ENCODE measurements at regions not wholly inside any gene's neighbourhood (a gene's known extent, or its start where the extent isn't known, plus 50 kb on each side); places are given as distances from the start of the nearest gene placed in this dataset.

DNA sequence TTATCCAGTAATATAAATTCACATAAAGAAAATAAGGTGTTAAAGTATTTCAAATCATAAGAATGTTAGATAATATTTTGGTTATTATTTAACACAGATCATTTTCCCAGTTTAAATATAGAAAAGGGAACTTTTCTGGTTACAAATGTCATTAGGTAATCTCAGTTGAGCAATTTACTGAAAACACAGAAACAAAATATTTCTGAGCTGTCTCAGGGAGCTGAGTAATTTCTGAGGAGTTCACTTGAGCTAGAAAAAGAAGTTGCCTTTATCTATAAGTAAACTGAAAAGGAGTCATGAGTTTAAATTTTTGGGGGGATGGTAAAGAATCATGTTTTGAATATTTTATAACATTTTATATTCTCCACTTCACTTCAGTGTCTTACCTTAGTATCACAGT lies 855.4 kb upstream of the ARPP21 start:
- H3K4me3 ChIP-seq, result no peak overlapping the region
- H3K27ac ChIP-seq, result no peak overlapping the region

DNA sequence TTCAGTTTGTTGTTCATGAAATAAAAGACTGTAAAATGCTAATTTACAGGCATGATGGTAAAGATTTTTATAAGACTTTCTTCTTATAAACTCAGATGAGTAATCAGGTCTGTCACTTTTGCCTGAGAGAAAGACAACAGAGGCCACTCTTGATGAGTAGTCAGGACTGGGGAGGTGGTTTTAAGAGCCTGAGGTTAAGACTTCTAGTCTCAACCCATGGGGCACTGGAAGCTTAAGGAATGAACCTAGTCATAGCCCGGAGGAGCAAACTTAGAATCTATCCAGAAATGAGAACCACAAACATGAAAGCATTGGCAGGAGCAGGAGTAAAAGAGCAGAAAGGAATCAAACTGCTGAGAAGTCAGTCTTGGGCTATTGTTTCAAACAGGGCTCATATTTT lies 846.3 kb upstream of the ARPP21 start:
- no peak overlapping the region for H3K4me3 ChIP-seq
- H3K27ac ChIP-seq, result no peak overlapping the region

DNA sequence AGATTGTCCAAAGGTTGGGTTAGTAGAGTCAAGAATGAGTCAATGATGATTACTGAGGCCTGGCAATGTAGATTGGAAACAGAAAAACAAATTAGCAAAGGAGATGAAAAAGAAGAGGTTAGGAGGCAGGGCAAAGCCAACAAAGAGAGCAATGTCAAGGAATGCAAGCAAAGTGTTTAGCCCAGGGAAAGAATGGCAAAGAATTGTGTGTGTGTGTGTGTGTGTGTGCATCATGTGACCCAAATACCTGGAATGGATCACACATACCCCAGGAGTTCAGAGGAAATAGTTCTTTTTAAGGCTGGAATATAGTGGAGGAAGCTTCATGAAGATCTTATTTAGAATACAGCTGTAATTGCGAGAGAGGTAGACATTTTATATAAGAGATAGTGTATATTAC lies 831.7 kb upstream of the ARPP21 start:
- H3K4me3 ChIP-seq, result no peak overlapping the region
- no peak overlapping the region for H3K27ac ChIP-seq

DNA sequence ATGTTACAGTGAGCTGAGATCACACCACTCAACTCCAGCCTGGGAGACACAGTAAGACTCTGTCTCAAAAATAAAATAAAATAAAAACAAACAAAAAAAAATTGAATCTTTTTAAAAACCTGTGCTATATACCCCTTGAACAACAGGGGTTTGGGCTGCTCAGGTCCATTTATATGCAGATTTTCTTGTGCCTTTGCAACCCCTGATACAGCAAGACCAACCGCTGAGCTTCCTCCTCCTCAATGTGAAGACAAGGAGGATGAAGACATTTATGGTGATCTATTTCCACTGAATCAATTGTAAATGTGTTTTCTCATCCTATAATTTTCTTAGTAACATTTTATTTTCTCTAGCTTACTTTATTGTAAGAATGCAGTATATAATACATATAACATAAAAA lies 831.0 kb upstream of the ARPP21 start:
- Histone ChIP-seq H3K27ac (no peak overlapping the region), H3K4me3 (no peak overlapping the region)

DNA sequence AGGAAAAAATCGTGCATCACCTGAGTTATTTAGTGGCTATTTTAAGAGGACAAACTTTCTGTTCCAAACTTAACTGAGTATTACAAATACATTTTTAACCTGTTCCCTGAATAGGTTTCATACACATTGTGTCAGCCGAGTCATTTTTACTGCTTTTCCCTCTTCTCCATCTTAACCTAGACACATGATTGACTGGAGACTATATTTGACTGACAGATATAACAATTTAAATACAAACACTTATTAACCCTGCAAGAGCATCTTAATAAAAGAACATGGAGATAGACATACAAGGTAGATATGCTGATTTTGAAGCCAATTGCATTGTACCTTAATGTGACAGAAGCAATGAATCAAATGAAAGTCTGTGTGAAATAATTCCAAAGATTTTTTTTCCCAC lies 810.5 kb upstream of the ARPP21 start:
- no peak overlapping the region for H3K4me3 ChIP-seq
- H3K27ac ChIP-seq, result no peak overlapping the region

DNA sequence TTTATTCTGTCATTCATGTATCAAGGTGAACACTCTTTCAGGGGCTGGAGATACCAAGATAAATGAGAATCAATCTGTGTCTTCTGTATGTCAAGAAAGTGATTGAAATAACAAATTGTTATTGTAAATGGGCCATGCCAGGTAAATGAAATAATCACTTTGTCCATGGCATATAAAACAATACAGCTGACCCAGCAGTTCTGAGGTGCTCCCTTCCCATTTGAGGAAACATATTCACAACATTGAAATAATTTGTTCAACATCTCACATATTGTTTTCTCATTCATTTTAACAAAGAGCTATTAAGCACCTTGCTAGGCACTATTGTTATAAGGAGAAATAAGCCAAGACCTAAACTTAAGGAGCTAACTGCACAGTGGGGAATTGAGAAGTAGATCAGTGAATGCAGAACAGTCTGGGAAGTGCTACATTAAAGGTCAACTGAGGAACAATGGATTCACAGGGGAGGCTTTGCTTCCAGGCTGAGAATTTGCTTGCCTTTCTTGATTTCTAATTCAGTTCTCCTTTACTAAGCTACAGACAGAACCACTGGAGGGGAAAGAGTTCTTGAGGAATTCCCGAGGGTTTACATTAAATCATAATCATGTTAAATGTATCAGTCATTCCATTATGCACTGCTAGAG lies 806.3 kb upstream of the ARPP21 start:
- no peak overlapping the region for H3K27ac ChIP-seq
- H3K4me3 ChIP-seq, result no peak overlapping the region

DNA sequence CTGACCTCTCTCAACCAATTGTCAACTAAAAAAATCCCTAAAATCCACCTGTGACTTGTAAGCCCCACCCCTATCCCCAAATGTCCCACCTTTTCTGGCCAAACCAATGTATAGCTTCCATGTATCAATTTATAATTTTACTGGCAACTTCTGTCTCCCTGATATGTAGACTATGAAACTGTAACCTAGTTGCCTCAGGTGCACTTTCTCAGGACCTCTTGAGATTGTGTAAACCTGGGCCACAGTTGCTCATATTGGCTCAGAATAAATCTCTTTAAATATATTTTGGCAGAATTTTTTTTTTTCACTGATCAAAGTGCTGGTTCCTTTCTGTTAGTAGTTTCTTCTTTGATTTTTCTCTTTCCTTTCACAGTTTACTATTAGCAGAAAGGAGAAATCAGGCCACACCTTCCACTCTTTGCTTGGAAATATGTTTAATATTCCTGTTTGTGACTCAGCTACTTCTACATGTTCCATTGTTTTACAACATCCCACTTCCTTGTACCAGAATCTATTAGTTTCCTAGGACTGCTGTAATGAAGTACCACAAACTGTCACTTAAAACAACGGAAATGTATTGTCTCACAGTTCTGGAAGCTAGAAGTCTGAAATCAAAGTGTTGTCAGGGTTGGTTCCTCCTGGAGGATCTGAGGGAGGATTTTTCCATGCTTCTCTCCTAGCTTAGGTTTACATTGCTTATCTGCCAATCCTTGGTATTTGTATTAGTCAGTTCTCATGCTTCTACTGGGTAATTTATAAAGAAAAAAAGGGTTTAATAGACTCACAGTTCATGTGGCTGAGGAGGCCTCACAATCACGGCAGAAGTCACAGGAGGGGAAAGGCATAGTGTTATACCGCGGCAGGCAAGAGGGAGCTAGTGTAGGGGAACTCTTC lies 801.2 kb upstream of the ARPP21 start:
- H3K4me3 ChIP-seq, result no peak overlapping the region

DNA sequence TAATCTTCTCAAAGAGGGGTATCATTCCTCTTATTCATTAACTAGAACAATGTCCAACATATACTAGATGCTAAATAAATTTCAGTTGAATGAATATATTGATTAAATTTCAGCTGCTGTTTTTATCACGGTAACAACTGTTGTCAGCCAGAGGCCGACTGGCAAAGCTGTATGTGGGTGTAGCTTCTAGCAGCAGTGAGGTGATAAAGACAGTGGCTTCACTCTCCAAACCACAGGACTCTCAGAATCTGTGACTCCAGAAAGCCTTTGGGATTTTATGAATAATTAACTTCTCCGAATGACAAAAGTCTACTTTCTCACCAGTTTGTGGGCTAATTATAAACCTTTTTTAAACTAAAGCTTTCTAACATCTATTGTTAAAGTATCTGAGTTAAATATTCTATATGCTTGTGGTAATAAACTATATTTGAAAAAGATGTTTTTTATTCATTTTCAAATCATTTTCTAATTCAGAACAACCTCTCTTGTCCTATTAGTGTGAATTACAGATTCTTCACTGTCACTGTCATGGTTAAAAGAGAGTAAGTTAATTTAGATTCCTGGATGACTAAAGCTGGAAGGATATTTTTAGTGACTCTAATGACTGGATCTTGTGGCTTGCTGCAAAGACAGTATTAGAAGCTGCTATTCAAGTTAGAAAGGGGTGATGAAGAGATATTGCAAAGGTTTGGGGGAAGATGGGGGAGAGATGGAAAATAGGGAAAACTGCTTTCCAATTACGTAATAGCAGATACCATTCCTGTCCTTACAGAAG lies 796.4 kb upstream of the ARPP21 start:
- Histone ChIP-seq H3K27ac (no peak overlapping the region), H3K4me3 (no peak overlapping the region)

More for the DNA sequence above, 801.2 kb upstream of the ARPP21 start:
- no peak overlapping the region for H3K27ac ChIP-seq

DNA sequence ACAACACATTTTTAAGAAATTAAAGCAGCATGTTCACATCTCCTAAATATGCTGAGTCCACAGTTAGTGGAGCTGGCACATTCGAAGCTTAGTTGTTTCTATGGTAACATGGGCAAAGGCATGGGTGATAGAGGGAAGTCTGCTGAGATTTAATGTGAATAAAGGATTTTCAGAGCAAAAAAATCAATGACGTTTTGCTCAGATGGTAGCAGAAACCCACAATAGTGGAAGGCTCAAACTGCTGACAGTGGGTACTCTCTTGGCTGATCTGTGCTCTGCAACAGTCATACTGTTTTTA lies 795.1 kb upstream of the ARPP21 start:
- H3K4me3 ChIP-seq, result no peak overlapping the region

DNA sequence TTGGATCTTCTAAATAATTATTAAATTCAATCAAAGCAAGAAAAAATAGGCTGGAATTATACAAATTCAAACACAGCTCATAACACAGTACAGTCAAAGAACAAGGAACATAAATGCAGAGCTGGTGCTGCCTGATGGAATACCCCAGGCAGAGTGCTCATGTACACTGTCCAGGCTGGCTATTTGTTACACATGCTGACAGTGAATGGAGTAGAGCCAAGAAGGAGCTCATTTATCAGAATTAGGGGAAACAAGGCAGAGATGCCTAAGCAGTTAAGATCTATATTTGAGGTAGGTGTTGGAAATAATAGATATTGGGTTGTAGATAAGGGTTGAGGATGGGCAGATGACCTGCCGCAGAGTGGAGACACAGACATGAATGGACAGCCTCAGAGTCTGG lies 788.2 kb upstream of the ARPP21 start:
- H3K4me3 ChIP-seq, result no peak overlapping the region
- no peak overlapping the region for H3K27ac ChIP-seq

More for the DNA sequence above, 795.1 kb upstream of the ARPP21 start:
- no peak overlapping the region for H3K27ac ChIP-seq

DNA sequence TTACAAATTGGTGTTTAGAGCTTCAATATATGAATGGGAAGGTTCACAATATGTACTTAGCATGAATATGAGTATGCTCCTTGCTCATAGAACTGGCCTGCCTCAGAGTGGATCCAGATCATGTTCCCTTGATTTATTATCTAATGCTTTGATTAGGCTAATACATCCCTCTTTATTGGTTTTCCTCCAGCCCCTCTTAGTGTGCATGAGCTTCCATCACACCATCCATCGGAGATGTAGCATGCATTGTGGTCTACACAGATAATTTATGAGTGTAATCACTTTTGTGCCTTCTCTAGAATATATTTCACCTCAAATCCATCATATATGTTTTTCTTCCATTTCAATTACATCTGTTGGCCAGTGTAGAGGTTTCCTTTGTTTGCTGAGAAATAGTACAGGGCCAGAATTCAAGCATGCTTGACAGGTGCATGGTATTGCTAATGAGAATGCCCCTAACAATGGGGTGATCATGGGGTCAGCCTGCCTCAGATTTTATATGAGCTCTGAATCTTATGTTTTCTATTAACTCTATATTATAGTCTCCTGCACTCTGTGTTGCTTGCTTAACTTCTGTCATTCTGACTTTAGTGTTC lies 786.4 kb upstream of the ARPP21 start:
- Histone ChIP-seq H3K4me3 (no peak overlapping the region), H3K27ac (no peak overlapping the region)

DNA sequence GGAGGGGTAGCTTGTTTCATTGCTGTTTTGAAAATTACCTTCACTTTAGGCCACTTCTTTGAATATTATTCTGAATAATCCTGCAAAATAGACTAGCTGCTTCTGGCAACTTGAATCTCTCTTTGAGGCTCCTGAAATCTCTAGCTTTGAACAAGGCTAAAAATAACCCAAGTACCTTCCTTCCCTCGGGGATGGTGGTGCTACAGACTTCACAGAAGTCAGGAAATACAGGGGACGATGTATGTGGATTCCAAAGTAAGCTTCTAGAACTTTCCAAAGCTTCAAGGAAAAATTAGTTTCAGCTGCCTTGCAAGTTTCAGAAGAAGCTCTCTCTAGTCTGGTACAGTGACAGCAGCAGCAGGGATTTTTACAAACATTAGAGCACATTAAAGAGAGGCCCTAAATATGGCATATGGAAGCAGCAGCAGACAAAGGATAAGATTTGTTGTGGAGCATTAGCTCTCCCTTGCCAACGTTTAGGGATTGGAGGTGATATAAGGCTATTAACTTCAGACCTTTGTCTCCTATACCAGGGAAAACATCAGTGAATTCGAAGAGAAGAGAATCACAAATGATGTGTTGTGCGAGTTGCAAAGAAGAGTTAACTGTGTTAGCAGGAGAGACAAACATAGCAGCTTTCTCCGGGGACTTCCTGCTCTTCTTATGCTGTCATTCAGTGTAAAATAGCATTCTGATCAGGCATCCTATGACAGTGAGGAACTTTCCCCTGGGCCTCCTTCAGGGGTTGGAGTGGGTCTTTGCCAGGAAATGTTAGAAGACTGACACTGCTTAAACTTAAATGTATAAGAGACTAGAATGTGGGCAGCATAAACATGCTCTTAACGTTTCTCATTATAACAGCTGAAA lies 783.0 kb upstream of the ARPP21 start:
- H3K27ac ChIP-seq, result no peak overlapping the region
- H3K4me3 ChIP-seq, result no peak overlapping the region

DNA sequence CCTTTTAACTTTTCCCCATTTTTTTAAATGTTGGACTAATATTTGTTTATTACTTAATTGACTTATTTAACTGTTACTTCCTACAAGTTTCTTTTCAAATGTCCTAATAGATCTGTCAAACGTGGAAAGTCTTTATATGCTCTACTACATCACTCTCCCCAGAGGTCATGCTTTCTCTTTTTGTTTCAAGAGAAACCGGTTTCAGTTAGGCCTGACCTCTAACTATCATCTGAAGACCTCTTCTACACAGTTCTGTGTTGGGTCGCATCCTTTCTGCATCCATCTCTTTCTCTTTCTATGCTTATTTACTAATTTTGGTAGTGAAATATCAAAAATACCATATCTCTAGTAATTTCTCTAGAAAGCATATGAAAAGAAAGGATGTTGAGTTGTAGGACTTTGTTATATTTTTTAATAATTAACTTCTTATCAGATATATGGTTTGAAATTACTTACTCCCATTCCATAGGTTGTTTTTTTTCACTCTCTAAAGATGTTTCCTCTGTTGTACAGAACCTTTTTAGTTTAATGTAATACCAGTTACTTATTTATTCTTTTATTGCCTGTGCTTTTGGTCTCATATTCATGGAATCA lies 781.2 kb upstream of the ARPP21 start:
- no peak overlapping the region for H3K27ac ChIP-seq
- no peak overlapping the region for H3K4me3 ChIP-seq

DNA sequence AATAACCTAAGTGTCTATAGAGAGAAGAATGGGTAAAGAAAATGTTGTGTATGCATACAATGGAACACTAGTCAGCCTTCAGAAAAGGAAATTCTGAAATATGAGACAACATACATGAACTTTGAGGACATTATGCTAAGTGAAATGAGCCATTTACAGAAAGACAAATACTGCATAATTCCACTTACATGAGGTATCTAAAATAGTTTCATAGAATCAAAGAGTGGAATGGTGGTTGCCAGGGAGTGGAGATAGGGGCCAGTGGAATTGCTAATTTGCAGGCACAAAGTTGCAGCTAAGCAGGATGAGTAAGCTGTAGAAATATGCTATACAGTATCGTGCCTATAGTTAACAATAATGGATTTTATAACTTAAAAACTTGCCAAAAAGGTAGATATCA lies 779.6 kb upstream of the ARPP21 start:
- no peak overlapping the region for H3K4me3 ChIP-seq
- H3K27ac ChIP-seq, result no peak overlapping the region

DNA sequence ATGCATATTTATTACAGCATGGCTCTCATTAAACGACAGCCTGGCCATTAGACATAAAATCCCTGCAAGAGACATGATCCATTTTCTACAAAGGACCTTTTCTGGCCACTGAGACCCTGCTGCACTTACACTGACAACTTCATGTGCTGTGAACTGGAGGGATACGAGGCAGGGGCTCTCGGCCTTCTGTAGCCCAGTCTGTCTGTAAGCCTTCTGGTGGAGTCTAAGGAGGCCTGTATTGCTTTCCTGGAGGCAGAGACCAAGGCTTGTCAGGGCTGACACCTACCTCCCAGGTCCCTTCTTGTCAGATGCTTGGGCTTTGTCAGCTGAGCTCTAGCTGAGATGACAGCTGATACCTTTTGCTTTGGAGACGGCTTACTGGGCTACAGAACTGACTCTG lies 776.9 kb upstream of the ARPP21 start:
- H3K4me3 ChIP-seq, result no peak overlapping the region
- H3K27ac ChIP-seq, result no peak overlapping the region

DNA sequence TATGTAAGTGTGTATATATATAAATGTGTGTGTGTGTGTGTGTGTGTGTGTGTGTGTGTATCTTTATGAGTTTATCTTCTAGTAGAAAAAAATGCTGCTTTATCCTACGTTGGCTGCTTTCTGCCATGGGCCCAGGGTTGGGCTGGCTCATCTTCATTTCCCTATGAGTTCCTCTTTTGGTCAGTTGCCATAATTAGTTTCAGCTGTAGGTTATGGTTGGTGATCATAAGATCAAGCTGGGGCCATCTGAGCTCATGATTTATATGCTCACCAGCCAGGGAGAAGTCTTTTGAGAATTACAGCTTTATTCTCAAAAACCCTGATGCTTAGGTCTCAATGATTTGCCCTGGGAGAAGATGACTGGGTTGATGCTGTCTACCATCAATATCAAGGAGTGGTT lies 775.8 kb upstream of the ARPP21 start:
- no peak overlapping the region for H3K27ac ChIP-seq
- no peak overlapping the region for H3K4me3 ChIP-seq

DNA sequence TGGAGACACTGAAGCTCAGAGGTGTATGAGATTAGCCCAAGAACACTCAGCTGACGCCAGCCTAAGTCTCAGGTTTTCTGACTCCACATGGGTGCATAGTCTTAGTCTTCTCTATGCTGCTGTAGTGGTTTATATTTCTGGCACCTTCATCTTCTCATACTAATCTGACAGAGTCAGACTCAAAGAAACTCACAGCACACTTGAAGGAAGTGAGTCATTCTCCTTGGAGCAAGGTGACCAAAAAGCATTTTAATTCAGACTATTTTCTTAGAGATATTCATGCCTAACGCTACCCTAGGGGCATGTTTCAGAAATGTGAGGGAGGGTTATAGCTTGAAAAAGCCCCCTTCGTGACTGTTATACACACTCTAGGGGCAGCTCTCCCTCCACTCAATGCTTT lies 775.3 kb upstream of the ARPP21 start:
- H3K4me3 ChIP-seq, result no peak overlapping the region
- no peak overlapping the region for H3K27ac ChIP-seq

DNA sequence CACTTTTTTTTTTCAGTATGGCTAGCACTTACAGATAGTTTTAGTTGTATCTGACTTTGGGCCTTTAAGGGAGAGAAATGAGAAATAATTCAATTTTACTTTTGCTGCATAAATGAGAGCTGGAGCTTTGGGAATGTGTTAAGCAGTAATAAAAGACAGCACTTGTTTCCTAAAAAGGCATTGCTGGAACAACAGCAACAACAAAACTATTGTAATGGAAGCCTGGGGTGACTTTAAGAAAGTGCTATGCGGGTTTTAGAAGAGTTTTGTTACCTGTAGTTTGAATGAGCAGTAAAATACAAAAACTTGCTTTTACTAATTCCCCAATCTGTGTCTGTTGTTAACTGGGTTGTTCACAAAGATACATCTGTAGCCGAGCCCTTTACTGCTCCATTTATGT lies 774.0 kb upstream of the ARPP21 start:
- H3K27ac ChIP-seq, result no peak overlapping the region

DNA sequence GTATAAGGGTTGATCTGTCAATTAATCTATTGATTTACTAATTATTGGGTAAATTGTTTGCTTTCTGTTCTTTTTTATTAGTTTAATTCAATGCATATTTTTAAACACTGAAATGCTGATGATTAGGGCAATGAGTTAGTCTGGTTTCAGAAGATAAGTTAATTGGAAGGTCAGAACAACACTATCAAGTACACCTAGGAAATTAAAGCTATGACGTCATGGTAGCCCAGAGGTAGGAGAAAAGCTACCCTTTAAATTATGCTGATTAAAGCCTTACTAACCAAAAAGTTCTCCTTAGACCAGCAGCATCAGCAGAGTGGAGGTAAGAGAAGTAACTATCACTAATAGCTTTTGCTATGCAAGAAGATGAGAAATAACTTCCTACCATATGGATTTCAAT lies 770.4 kb upstream of the ARPP21 start:
- H3K4me3 ChIP-seq, result no peak overlapping the region
- H3K27ac ChIP-seq, result no peak overlapping the region

More for the DNA sequence above, 774.0 kb upstream of the ARPP21 start:
- H3K4me3 ChIP-seq, result no peak overlapping the region

Data from skin epidermis (tissue), 12 donors.